Fibroblast of the aortic adventitia (primary cell): ENCODE measurements at regions not wholly inside any gene's neighbourhood (a gene's known extent, or its start where the extent isn't known, plus 50 kb on each side); places are given as distances from the start of the nearest gene placed in this dataset.

Experiments
- DNase-seq: peaks from one replicate; pipeline ENCODE4 v3.0.0-alpha.2; 2010; ENCODE audit warnings: low read depth
- H3K4me3 ChIP-seq: 2 replicates; pipeline ENCODE4 v1.5.1; 2011; ENCODE audit warnings: low read depth, mild to moderate bottlenecking, control low read depth, low read length, moderate library complexity
- CTCF ChIP-seq: IDR thresholded peaks from 2 replicates; pipeline ENCODE4 v1.5.1; 2011; ENCODE audit warnings: mild to moderate bottlenecking, low read length, control low read depth, inconsistent platforms; ENCODE audit not compliant: insufficient read depth

GRCh38 chr2:498493-499178 lies 178.6 kb downstream of the TMEM18 start:
- no peak overlapping the region for H3K4me3 ChIP-seq
- TF ChIP-seq CTCF: no peak
- DNase-seq: no peak

- no peak for TF ChIP-seq CTCF
- H3K4me3 ChIP-seq: no peak overlapping the region
- DNase-seq: no peak
Observed at GRCh38 chr2:497770-498492, 179.3 kb downstream of the TMEM18 start.

GRCh38 chr2:496729-497128 lies 180.5 kb downstream of the TMEM18 start:
- H3K4me3 ChIP-seq: no peak overlapping the region
- DNase-seq: no peak
- no peak for TF ChIP-seq CTCF

- DNase-seq: no peak
- H3K4me3 ChIP-seq: no peak overlapping the region
- TF ChIP-seq CTCF: no peak
Observed at GRCh38 chr2:495745-496275, 181.4 kb downstream of the TMEM18 start.

GRCh38 chr2:494853-495252 lies 182.4 kb downstream of the TMEM18 start:
- TF ChIP-seq CTCF: no peak
- no peak overlapping the region for H3K4me3 ChIP-seq
- no peak for DNase-seq

GRCh38 chr2:493228-493627 lies 184.0 kb downstream of the TMEM18 start:
- no peak for TF ChIP-seq CTCF
- H3K4me3 ChIP-seq: no peak overlapping the region

More at GRCh38 chr2:493228-493627, 184.0 kb downstream of the TMEM18 start:
- no peak for DNase-seq
